GM12873 (cell line): ENCODE measurements at regions not wholly inside any gene's neighbourhood (a gene's known extent, or its start where the extent isn't known, plus 50 kb on each side); places are given as distances from the start of the nearest gene placed in this dataset.
A peak's percentile ranks its signal among the peaks of the same experiment; 100 is the strongest.

Experiments used
- CTCF ChIP-seq: IDR thresholded peaks from 2 replicates; pipeline ENCODE4 v1.5.1; 2012; ENCODE audit warnings: low read depth, mild to moderate bottlenecking, moderate library complexity, low read length, control low read depth; ENCODE audit not compliant: insufficient read depth; ENCODE audit errors: missing control alignments

GRCh38 chr3:191074511-191074910, 124.5 kb upstream of the OSTN start:
- TF ChIP-seq CTCF = no peak

GRCh38 chr3:191070762-191071403, 128.2 kb upstream of the OSTN start:
- TF ChIP-seq CTCF = no peak

- no peak for TF ChIP-seq CTCF
Measured at GRCh38 chr3:191070201-191070600, 128.8 kb upstream of the OSTN start.

- no peak for TF ChIP-seq CTCF
Measured at GRCh38 chr3:191068946-191069813, 129.9 kb upstream of the OSTN start.

- TF ChIP-seq CTCF = no peak
Measured at GRCh38 chr3:191066669-191067068, 132.4 kb upstream of the OSTN start.

GRCh38 chr3:191065181-191065805, 133.7 kb upstream of the OSTN start:
- no peak for TF ChIP-seq CTCF

- peak; percentile 29 for TF ChIP-seq CTCF
Measured at GRCh38 chr3:191051037-191051436, 148.0 kb upstream of the OSTN start.
